Transverse colon (tissue), 4 donors: ENCODE measurements at regions not wholly inside any gene's neighbourhood (a gene's known extent, or its start where the extent isn't known, plus 50 kb on each side); places are given as distances from the start of the nearest gene placed in this dataset.

Experiments
- CTCF ChIP-seq, 5 experiments: fragments of 200-600 bp in 3 of 5; fragments of 450-650 bp in 2 of 5; sonication (generic) in 3 of 5; IDR thresholded peaks; 1 replicate in 2 of 5; 2 replicates in 3 of 5; pipeline ENCODE4 v1.5.1; 2016 to 2017; ENCODE audit warnings: antibody characterized with exemption in 5 of 5, inconsistent platforms in 3 of 5, mild to moderate bottlenecking in 2 of 5, moderate library complexity in 1 of 5
- POLR2AphosphoS5 ChIP-seq, 3 donors: sonication (generic); formaldehyde crosslinking; IDR thresholded peaks; one replicate each; pipeline ENCODE4 v1.6.1; 2016; ENCODE audit warnings: antibody characterized with exemption in 3 of 3

- TF ChIP-seq CTCF (IDR thresholded peaks at IDR 0.05) (no peak), POLR2AphosphoS5 (IDR thresholded peaks at IDR 0.05) (no peak)
Observed at GRCh38 chr6:170003451-170004160, 252.2 kb downstream of the ERMARD start.
